Spleen (tissue), 11 donors: ENCODE measurements at regions not wholly inside any gene's neighbourhood (a gene's known extent, or its start where the extent isn't known, plus 50 kb on each side); places are given as distances from the start of the nearest gene placed in this dataset.

Experiments used
- DNase-seq: peaks from one replicate; pipeline ENCODE4 v3.0.0-alpha.2; 2020
- H3K27ac ChIP-seq, 8 donors: fragments of 200-600 bp; sonication (generic) in 7 of 8; 1 replicate in 4 of 8; 2 replicates in 4 of 8; pipeline versions ENCODE4 v1.5.0 to v1.8.0; 2016 to 2021; ENCODE audit warnings: inconsistent platforms in 4 of 8, mild to moderate bottlenecking in 4 of 8, moderate library complexity in 1 of 8
- H3K27me3 ChIP-seq, 7 donors: fragments of 200-600 bp; sonication (generic) in 6 of 7; replicated peaks in 1 of 7; 1 replicate in 4 of 7; 2 replicates in 3 of 7; pipeline versions ENCODE4 v1.5.0 to v1.8.0; 2016 to 2021; ENCODE audit warnings: inconsistent platforms in 3 of 7, mild to moderate bottlenecking in 1 of 7
- H3K36me3 ChIP-seq, 6 donors: fragments of 200-600 bp; sonication (generic) in 5 of 6; 1 replicate in 4 of 6; 2 replicates in 2 of 6; pipeline versions ENCODE4 v1.5.0 to v1.8.0; 2016 to 2021; ENCODE audit warnings: inconsistent platforms in 2 of 6
- H3K4me1 ChIP-seq, 6 donors: fragments of 200-600 bp; sonication (generic) in 5 of 6; 1 replicate in 3 of 6; 2 replicates in 3 of 6; pipeline versions ENCODE4 v1.5.0 to v1.8.0; 2016 to 2021; ENCODE audit warnings: inconsistent platforms in 3 of 6
- H3K4me3 ChIP-seq, 8 donors: fragments of 200-600 bp; sonication (generic) in 7 of 8; 1 replicate in 4 of 8; 2 replicates in 4 of 8; pipeline versions ENCODE4 v1.5.0 to v1.8.0; 2016 to 2021; ENCODE audit warnings: inconsistent platforms in 4 of 8, mild to moderate bottlenecking in 4 of 8, moderate library complexity in 2 of 8
- H3K9me3 ChIP-seq, 8 donors: fragments of 200-600 bp; sonication (generic) in 7 of 8; 1 replicate in 4 of 8; 2 replicates in 4 of 8; pipeline versions ENCODE4 v1.5.0 to v1.8.0; 2016 to 2021; ENCODE audit warnings: inconsistent platforms in 4 of 8
- CTCF ChIP-seq, 11 experiments: fragments of 200-600 bp in 7 of 11; fragments of 450-650 bp in 4 of 11; sonication (generic) in 4 of 11; IDR thresholded peaks in 8 of 11; conservative IDR thresholded peaks in 3 of 11; 1 replicate in 7 of 11; 2 replicates in 4 of 11; pipeline versions ENCODE4 v1.4.0 to v1.8.0; 2016 to 2021; ENCODE audit warnings: antibody characterized with exemption in 11 of 11, inconsistent platforms in 4 of 11, mild to moderate bottlenecking in 1 of 11
- POLR2A ChIP-seq, 3 donors: fragments of 450-650 bp; IDR thresholded peaks; one replicate each; pipeline ENCODE4 v1.5.1; 2017; ENCODE audit warnings: antibody characterized with exemption in 3 of 3, mild to moderate bottlenecking in 1 of 3
- POLR2AphosphoS5 ChIP-seq, 3 donors: sonication (generic); formaldehyde crosslinking; IDR thresholded peaks; one replicate each; pipeline ENCODE4 v1.5.1; 2017; ENCODE audit warnings: antibody characterized with exemption in 3 of 3
- WGBS, 5 donors: extraction: QIAGEN DNeasy Blood & Tissue Kit in 3 of 5; methylation state at CpG; one replicate each; pipeline versions ENCODE4 v1.1.5 to v1.1.7; 2013 to 2018; 5-methylcytosine and 5-hydroxymethylcytosine counted together
- intact Hi-C: fragments of 100-400 bp; cut with DNase I; formaldehyde crosslinking; loops from one replicate; pipeline ENCODE4 v1.15.0; 2023; ENCODE audit warnings: low total_unique reads
- donor health status: healthy with polysubstance abuse.
- donor health status: DM: no; HTN: no; CAD: no; lungs with moderate emphysema.
- donor health status: DM: no; HTN: no; CAD: no.
- donor health status: Bipolar disorder and iron deficiency.
- donor health status: healthy.
- donor health status: DM: no; HTN: no; CAD: no.
- donor health status: DM: yes; HTN: yes; CAD: no.

- intact Hi-C loops: no loop called here
- no peak overlapping the region for H3K4me3 ChIP-seq
- no peaks in the 10 kb centered on the region for H3K27me3 ChIP-seq
- TF ChIP-seq CTCF (IDR thresholded peaks at IDR 0.05 in 8 of 11, conservative IDR thresholded peaks at IDR 0.05 in 3 of 11) (no peak), POLR2A (IDR thresholded peaks at IDR 0.05) (no peak), POLR2AphosphoS5 (IDR thresholded peaks at IDR 0.05) (no peak)
- no peak for DNase-seq
- WGBS, 5 donors: 53 to 79% (median 61%) methylated on average over 1 of the region's 1 CpG
- no peaks in the 10 kb centered on the region for H3K4me1 ChIP-seq
- no peaks in the 10 kb centered on the region for H3K36me3 ChIP-seq
- peaks cover 0 to 41% (median 26%) of the 10 kb centered on the region in 8 donors for H3K9me3 ChIP-seq
- no peak overlapping the region for H3K27ac ChIP-seq
These were observed 636.5 kb downstream of the IRX1 start for GRCh38 chr5:4232084-4232483.

GRCh38 chr5:4233671-4234070 is 638.0 kb downstream of the IRX1 start:
- Histone ChIP-seq H3K4me1 (no peaks in the 10 kb centered on the region), H3K4me3 (no peak overlapping the region), H3K27me3 (no peaks in the 10 kb centered on the region), H3K27ac (no peak overlapping the region), H3K9me3 (peaks cover 0 to 38% (median 26%) of the 10 kb centered on the region in 8 donors), H3K36me3 (no peaks in the 10 kb centered on the region)
- no peak for DNase-seq
- 56 to 77% (median 74%) methylated on average over 5 of the region's 5 CpGs for WGBS, 5 donors
- no peak for TF ChIP-seq POLR2A (IDR thresholded peaks at IDR 0.05)
- no peak for TF ChIP-seq POLR2AphosphoS5 (IDR thresholded peaks at IDR 0.05)
- TF ChIP-seq CTCF (IDR thresholded peaks at IDR 0.05 in 8 of 11, conservative IDR thresholded peaks at IDR 0.05 in 3 of 11): no peak
- intact Hi-C loops: no loop called here

GRCh38 chr5:4243479-4244264 is 648.0 kb downstream of the IRX1 start:
- no peak for TF ChIP-seq POLR2A (IDR thresholded peaks at IDR 0.05)
- TF ChIP-seq CTCF (IDR thresholded peaks at IDR 0.05 in 8 of 11, conservative IDR thresholded peaks at IDR 0.05 in 3 of 11): no peak
- TF ChIP-seq POLR2AphosphoS5 (IDR thresholded peaks at IDR 0.05): no peak
- Histone ChIP-seq H3K4me3 (no peak overlapping the region), H3K27me3 (no peaks in the 10 kb centered on the region), H3K9me3 (peaks cover 0 to 4% (median 0%) of the 10 kb centered on the region in 8 donors), H3K4me1 (no peaks in the 10 kb centered on the region), H3K36me3 (no peaks in the 10 kb centered on the region), H3K27ac (no peak overlapping the region)
- DNase-seq: no peak
- 60 to 83% (median 69%) methylated on average over 9 of the region's 9 CpGs for WGBS, 5 donors
- intact Hi-C loops: no loop called here

- no peak overlapping the region for H3K4me3 ChIP-seq
- 71 to 78% (median 77%) methylated on average over 9 of the region's 9 CpGs for WGBS, 5 donors
- no peak for TF ChIP-seq POLR2A (IDR thresholded peaks at IDR 0.05)
- no peak for TF ChIP-seq POLR2AphosphoS5 (IDR thresholded peaks at IDR 0.05)
- TF ChIP-seq CTCF (IDR thresholded peaks at IDR 0.05 in 8 of 11, conservative IDR thresholded peaks at IDR 0.05 in 3 of 11): no peak
- intact Hi-C loops: no loop called here
- DNase-seq: no peak
- H3K27ac ChIP-seq: no peak overlapping the region
- no peaks in the 10 kb centered on the region for H3K27me3 ChIP-seq
- H3K4me1 ChIP-seq: no peaks in the 10 kb centered on the region
- H3K9me3 ChIP-seq: peaks cover 0 to 4% (median 0%) of the 10 kb centered on the region in 8 donors
- no peaks in the 10 kb centered on the region for H3K36me3 ChIP-seq
These were observed 648.7 kb downstream of the IRX1 start for GRCh38 chr5:4244306-4244705.
